K562 (cell line): ENCODE measurements at regions not wholly inside any gene's neighbourhood (a gene's known extent, or its start where the extent isn't known, plus 50 kb on each side); places are given as distances from the start of the nearest gene placed in this dataset.

ENCODE experiments used
- ATAC-seq: fragments of 200-7000 bp; cut with Tn5 transposase; 3 replicates; pipeline ENCODE4 v1.9.1; 2020; ENCODE audit warnings: moderate library complexity
- BruUV-seq: library from RNA; stranded (reverse); fragments of 400-500 nt; replicated peaks from 2 replicates; lab custom pipeline; 2021; lab: Mats Ljungman, UMichigan
- CTCF ChIA-PET: fragments of 300-600 bp; formaldehyde crosslinking; extraction: SDS; loops from one replicate; lab custom pipeline; 2021; ENCODE audit warnings: low intra/inter-chr PET ratio; lab: Yijun Ruan, JAX
- POLR2A ChIA-PET: fragments of 300-600, 350-650 bp; sonication (Branson Sonifier 250); formaldehyde crosslinking; extraction: SDS; loops from one replicate; lab custom pipeline; 2021; ENCODE audit warnings: antibody characterized with exemption, inconsistent platforms; lab: Yijun Ruan, JAX
- DNase-seq, 4 experiments: peaks; one replicate each; pipeline versions ENCODE4 v3.0.0 to v3.0.0-alpha.2; 2011 to 2018; ENCODE audit warnings: low spot score in 3 of 4, mixed read lengths in 3 of 4; ENCODE audit errors: extremely low read depth in 1 of 4
- FAIRE-seq: peaks from 2 replicates; lab custom pipeline; 2011; peaks lifted over from hg19 to GRCh38; lab: Jason Lieb, UNC
- H2AFZ ChIP-seq: 2 replicates; pipeline ENCODE4 v1.6.0; 2011; ENCODE audit warnings: low read depth, low read length, control low read depth, inconsistent platforms
- H3K27ac ChIP-seq: fragments of 200-600 bp; 3 replicates; pipeline ENCODE4 v1.8.0; 2011; ENCODE audit warnings: low read depth, mild to moderate bottlenecking, control low read depth, inconsistent platforms, low read length, moderate library complexity, mixed read lengths; ENCODE audit errors: extremely low read depth
- H3K27me3 ChIP-seq, 2 experiments: fragments of 300-600 bp in 1 of 2; 2 replicates in 1 of 2; 3 replicates in 1 of 2; pipeline versions ENCODE4 v1.6.0 to v1.8.0; 2011; ENCODE audit warnings: inconsistent platforms in 2 of 2, low read length in 2 of 2, mild to moderate bottlenecking in 1 of 2, mixed read lengths in 1 of 2, moderate library complexity in 1 of 2; ENCODE audit not compliant: control insufficient read depth in 2 of 2, insufficient read depth in 2 of 2
- H3K36me3 ChIP-seq: fragments of 300-600 bp; 3 replicates; pipeline ENCODE4 v1.8.0; 2011; ENCODE audit warnings: mild to moderate bottlenecking, low read length, inconsistent platforms; ENCODE audit not compliant: control insufficient read depth, insufficient read depth
- H3K4me1 ChIP-seq, 2 experiments: fragments of 200-600 bp in 1 of 2; replicated peaks in 1 of 2; 2 replicates in 1 of 2; 3 replicates in 1 of 2; pipeline versions ENCODE4 v1.5.1 to v1.8.0; 2011; ENCODE audit warnings: inconsistent platforms in 2 of 2, low read length in 2 of 2, mild to moderate bottlenecking in 1 of 2, mixed read lengths in 1 of 2, moderate library complexity in 1 of 2; ENCODE audit not compliant: control insufficient read depth in 2 of 2, insufficient read depth in 2 of 2
- H3K4me2 ChIP-seq: 2 replicates; pipeline ENCODE4 v1.6.1; 2011; ENCODE audit warnings: low read length, control low read depth, inconsistent platforms, mixed read lengths; ENCODE audit not compliant: insufficient read depth
- H3K4me3 ChIP-seq: fragments of 200-600 bp; sonication (generic), shearing (Covaris generic); 2 replicates; pipeline ENCODE4 v1.5.1; 2016; ENCODE audit warnings: control low read depth, inconsistent platforms
- H3K79me2 ChIP-seq: fragments of 200-600 bp; 3 replicates; pipeline ENCODE4 v1.8.0; 2011; ENCODE audit warnings: low read length, inconsistent platforms; ENCODE audit not compliant: control insufficient read depth, insufficient read depth
- H3K9ac ChIP-seq, 2 experiments: 2 replicates each; pipeline versions ENCODE4 v1.6.0 to v1.6.1; 2011; ENCODE audit warnings: low read depth in 2 of 2, low read length in 2 of 2, control low read depth in 1 of 2, inconsistent platforms in 1 of 2, mild to moderate bottlenecking in 1 of 2, mixed read lengths in 1 of 2; ENCODE audit not compliant: insufficient read depth in 1 of 2
- H3K9me1 ChIP-seq: one replicate; pipeline ENCODE4 v1.6.0; 2011; ENCODE audit warnings: inconsistent platforms, mild to moderate bottlenecking, low read length, moderate library complexity; ENCODE audit not compliant: control insufficient read depth, insufficient read depth
- H3K9me3 ChIP-seq: replicated peaks from 2 replicates; pipeline ENCODE4 v1.5.1; 2011; ENCODE audit warnings: low read depth, low read length, inconsistent platforms; ENCODE audit not compliant: control insufficient read depth, insufficient read depth
- H4K20me1 ChIP-seq: replicated peaks from 2 replicates; pipeline ENCODE4 v1.6.1; 2011; ENCODE audit warnings: low read length, inconsistent platforms, mixed read lengths; ENCODE audit not compliant: control insufficient read depth, insufficient read depth
- DLX4 ChIP-seq: fragments of 250-450 bp; sonication (Bioruptor Pico); IDR thresholded peaks from 2 replicates; pipeline ENCODE4 v1.6.1; 2021; ENCODE audit warnings: mild to moderate bottlenecking
- ETV6 ChIP-seq, 3 experiments: fragments of 150-350 bp in 1 of 3; sonication (generic) in 1 of 3; formaldehyde crosslinking in 1 of 3; IDR thresholded peaks; 2 replicates each; pipeline versions ENCODE4 v1.6.1 to v1.8.0; 2014 to 2022; ENCODE audit warnings: borderline replicate concordance in 2 of 3, low read depth in 2 of 3, antibody characterized with exemption in 1 of 3, low read length in 1 of 3, mild to moderate bottlenecking in 1 of 3, missing genetic modification reagents in 1 of 3
- HDAC3 ChIP-seq: fragments of 450-650 bp; IDR thresholded peaks from 2 replicates; pipeline ENCODE4 v1.6.1; 2018; ENCODE audit warnings: borderline replicate concordance, mild to moderate bottlenecking, moderate library complexity; ENCODE audit not compliant: partially characterized antibody
- HEY1 ChIP-seq: fragments of 250-450 bp; sonication (Bioruptor Pico); IDR thresholded peaks from 2 replicates; pipeline ENCODE4 v1.5.0; 2020; ENCODE audit warnings: mild to moderate bottlenecking, moderate library complexity, borderline replicate concordance
- MGA ChIP-seq: fragments of 450-650 bp; IDR thresholded peaks from 2 replicates; pipeline ENCODE4 v1.6.1; 2016; ENCODE audit warnings: mild to moderate bottlenecking, moderate library complexity
- WGBS: fragments of 100-300 bp; shearing (Covaris generic); methylation state at CpG from one replicate; pipeline ENCODE4 v1.1.6; 2016; ENCODE audit warnings: low coverage, mixed read lengths; ENCODE audit not compliant: insufficient coverage; ENCODE audit errors: missing lambda C conversion rate; 5-methylcytosine and 5-hydroxymethylcytosine counted together
- in situ Hi-C: fragments of 300-500 bp; cut with MboI; formaldehyde crosslinking; loops from 4 replicates; pipeline ENCODE4 v1.15.0; 2018; ENCODE audit warnings: inconsistent platforms, mixed read lengths
- intact Hi-C: fragments of 100-400 bp; cut with micrococcal nuclease; formaldehyde crosslinking; loops from 2 replicates; pipeline ENCODE4 v1.14.2; 2022

- DNase-seq: no peak
- intact Hi-C loops (no loop called here), in situ Hi-C loops (no loop called here)
- no TSS peak for BruUV-seq
- H3K9me3 ChIP-seq: no peaks in the 10 kb centered on the region; the same call in 1 of the 2 replicates
- POLR2A ChIA-PET: no interaction called here
- H2AFZ ChIP-seq: no peak overlapping the region
- no peaks in the 10 kb centered on the region for H3K4me1 ChIP-seq
- ATAC-seq: no peak
- H3K27ac ChIP-seq: no peak overlapping the region
- H4K20me1 ChIP-seq: no peaks in the 10 kb centered on the region
- H3K9ac ChIP-seq: no peak overlapping the region
- no peak for TF ChIP-seq DLX4 (CRISPR knock-in tag)
- no peak for TF ChIP-seq HDAC3
- TF ChIP-seq HEY1 (CRISPR knock-in tag): no peak
- no peak for TF ChIP-seq MGA
- no peak for TF ChIP-seq ETV6 (IDR thresholded peaks at IDR 0.05; ENCODE audit: borderline replicate concordance in 1 of 2, low read depth in 2 of 2, low read length in 1 of 2)
- TF ChIP-seq ETV6 (CRISPR knock-in tag; IDR thresholded peaks at IDR 0.05; ENCODE audit: borderline replicate concordance): no peak
- no peak overlapping the region for H3K4me2 ChIP-seq
- no peaks in the 10 kb centered on the region for H3K27me3 ChIP-seq
- H3K4me3 ChIP-seq: no peak overlapping the region
- WGBS: 0% methylated on average over 1 of the region's 1 CpG
- no peaks in the 10 kb centered on the region for H3K9me1 ChIP-seq
- H3K79me2 ChIP-seq: no peaks in the 10 kb centered on the region
- CTCF ChIA-PET: no interaction called here
- no peaks in the 10 kb centered on the region for H3K36me3 ChIP-seq
- FAIRE-seq: no peak
Measured at GRCh38 chr1:82463951-82464350, 663.2 kb downstream of the ADGRL2 start.
